AG20443 (cell line): ENCODE measurements at regions not wholly inside any gene's neighbourhood (a gene's known extent, or its start where the extent isn't known, plus 50 kb on each side); places are given as distances from the start of the nearest gene placed in this dataset.
A peak's percentile ranks its signal among the peaks of the same experiment; 100 is the strongest.

Source experiments
- DNase-seq: peaks from one replicate; pipeline ENCODE4 v3.0.0; 2012; ENCODE audit warnings: low spot score, mixed read lengths

- no peak for DNase-seq
These were observed 84.2 kb upstream of the MAPK4 start for GRCh38 chr18:50475538-50476193.

- no peak for DNase-seq
These were observed 67.8 kb upstream of the MAPK4 start for GRCh38 chr18:50492097-50492496.

- DNase-seq = no peak
These were observed 65.3 kb upstream of the MAPK4 start for GRCh38 chr18:50494569-50494968.

- DNase-seq = no peak
These were observed 53.5 kb upstream of the MAPK4 start for GRCh38 chr18:50506362-50506761.

GRCh38 chr18:50507120-50507590, 52.7 kb upstream of the MAPK4 start:
- peak; percentile 47 for DNase-seq

- no peak for DNase-seq
These were observed 51.7 kb upstream of the MAPK4 start for GRCh38 chr18:50508228-50508627.

GRCh38 chr18:50509012-50509411, 50.9 kb upstream of the MAPK4 start:
- no peak for DNase-seq
